SW 1271 (cell line): ENCODE measurements at regions not wholly inside any gene's neighbourhood (a gene's known extent, or its start where the extent isn't known, plus 50 kb on each side); places are given as distances from the start of the nearest gene placed in this dataset.
"Not testable (repeated sequence)": the region's sequence is repeated elsewhere in the genome, so short reads cannot be mapped to it uniquely, and the experiment has no call there.

Experiments used
- DNase-seq, 2 experiments: peaks; one replicate each; lab custom pipeline; 2025; lab: John Stamatoyannopoulos, UW

DNA sequence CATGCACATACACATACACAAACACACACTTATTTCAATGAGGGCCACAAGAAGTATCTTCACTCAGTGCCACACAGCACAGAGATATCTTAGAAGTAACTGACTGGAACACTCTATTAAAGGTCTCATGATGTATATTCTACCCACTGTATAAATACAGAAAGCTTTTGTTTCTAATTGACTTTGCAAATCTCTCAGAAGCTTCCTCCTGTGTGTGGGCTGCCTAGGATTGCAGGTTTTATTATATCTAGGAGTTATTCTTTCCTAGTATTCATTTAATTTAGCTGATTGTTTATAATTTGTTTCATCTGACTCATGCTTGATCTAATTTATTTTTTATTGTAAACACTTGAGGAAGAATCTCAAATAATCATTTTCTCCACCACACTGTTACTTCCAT lies 262.4 kb upstream of the ACTBL2 start:
- no peak for DNase-seq

DNA sequence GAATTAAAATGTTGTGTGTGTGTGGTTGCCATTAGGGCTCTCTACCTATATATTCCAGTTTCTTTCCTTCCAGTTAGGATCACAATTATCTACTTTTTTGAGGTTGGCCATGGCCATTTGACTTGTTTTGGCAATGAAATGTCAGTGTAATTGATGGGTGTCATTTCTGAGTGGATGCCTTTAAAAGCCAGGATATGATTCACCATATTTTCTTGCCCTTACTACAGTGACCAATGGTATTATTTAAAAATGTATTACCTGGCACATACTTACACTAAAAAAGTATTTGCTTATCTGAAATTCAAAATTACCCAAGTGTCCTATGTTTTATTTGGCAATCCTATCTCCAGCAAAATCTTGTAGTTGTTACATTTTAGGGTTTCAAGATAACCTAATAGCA lies 258.7 kb upstream of the ACTBL2 start:
- DNase-seq, result no peak

GRCh38 chr5:57738787-57739186 lies 256.2 kb upstream of the ACTBL2 start:
- DNase-seq, result no peak

DNA sequence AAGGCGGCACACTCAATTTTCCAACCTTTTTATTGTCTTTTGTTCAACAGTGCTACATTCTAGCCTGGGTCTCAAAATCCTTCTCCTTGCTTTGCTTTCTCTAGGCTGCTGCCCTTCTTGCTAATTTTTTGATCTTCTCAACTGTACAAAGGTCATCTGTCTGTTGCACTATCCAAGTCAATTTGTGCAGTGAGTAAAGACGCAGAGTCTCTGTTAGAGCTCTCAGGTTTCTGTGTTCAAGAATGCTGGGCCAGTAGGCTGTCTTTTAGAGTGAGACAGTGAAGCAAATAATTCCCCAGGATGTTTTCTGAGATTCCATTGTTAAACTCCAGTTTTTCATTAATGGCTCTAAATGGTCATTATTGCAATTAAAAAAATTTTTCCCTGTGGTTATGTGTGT lies 255.7 kb upstream of the ACTBL2 start:
- no peak for DNase-seq

- no peak for DNase-seq
Observed at GRCh38 chr5:57736716-57737115, 254.1 kb upstream of the ACTBL2 start.

DNA sequence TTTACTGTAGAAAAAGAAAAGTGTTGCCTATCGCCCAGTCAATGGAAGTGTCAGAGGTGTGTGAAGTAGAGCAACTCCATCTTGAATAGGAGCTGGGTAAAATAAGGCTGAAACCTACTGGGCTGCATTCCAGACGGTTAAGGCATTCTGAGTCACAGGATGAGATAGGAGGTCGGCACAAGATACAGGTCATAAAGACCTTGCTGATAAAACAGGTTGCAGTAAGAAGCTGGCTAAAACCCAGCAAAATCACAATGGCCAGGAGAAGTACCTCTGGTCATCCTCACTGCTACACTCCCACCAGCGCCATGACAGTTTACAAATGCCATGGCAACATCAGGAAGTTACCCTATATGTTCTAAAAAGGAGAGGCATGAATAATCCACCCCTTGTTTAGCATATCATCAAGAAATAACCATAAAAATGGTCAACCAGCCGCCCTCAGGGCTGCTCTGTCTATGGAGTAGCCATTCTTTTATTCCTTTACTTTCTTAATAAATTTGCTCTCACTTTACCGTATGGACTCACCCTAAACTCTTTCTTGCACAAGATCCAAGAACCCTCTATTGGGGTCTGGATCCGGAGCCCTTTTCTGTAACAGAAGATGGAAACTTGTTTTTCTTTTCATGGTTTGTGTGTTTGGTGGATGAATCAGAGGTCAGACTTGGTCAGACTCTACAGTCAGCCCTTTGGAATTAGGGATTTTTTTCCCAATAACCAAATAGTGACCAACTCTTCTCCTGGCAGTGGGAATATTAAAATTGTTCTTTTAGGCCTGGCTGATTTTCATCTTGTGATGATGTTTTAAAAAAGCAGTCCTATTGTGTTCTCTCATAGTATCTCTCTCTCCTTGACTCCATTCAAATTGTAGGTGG lies 252.9 kb upstream of the ACTBL2 start:
- DNase-seq, result peak; percentile 19 to 82

GRCh38 chr5:57734296-57734695 lies 251.7 kb upstream of the ACTBL2 start:
- no peak for DNase-seq

DNA sequence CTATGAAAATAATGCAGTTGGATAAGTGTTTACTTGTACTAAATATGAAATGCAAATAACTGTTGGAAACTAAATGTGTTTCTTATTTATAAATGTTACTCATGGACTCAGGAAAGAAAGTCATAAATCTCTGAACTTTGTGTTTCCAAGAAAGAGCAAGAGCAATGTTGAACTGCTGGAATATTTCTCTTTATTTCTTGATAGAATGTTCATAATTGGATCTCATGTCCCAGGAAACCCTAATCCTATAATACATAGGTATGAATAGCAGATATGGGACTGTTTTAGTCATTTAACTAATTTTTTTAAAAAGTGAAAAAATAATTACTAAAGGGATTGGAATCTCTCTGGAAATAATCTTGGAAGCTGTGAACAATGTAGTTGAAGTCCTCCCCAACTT lies 245.0 kb upstream of the ACTBL2 start:
- no peak for DNase-seq

DNA sequence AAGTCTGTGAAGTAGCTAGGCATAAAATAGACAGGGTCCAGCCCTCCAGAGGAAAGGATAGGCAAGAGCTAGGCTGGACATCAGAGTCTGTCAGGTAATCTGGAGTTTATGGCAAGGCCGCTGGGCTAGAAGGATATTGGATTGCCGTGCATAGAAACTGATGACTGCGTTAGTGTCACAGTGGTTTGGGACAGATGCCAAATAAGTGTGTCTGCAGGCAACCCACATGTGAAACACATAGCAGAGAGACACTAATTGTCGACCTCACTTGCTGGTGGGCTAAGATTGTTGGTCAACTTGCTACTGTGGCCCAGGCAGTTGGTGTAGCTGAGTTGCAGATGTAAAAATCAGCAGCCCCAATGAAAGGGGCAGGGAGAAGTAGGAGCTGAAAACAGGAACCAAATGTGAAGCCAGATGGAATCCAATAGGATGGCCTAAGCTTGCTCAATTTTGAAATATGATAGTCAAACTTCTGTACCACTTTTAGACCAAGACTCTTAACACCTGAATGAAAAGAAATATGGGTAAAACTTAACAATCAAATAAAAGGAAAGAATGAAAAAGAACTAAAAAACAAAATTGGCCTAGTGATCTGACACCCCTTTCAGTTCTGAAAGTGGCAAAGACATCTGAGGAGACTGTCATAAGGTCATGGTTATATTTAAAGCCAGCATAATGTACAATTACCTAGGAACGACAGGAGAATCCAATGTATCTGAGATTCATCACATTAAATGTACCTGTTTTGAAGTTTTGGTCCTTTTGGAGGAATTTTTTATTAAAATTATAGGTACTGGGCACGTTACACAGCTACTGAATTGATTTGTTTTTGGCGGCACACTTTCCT lies 243.3 kb upstream of the ACTBL2 start:
- DNase-seq, result no peak

- no peak for DNase-seq
Observed at GRCh38 chr5:57724836-57725235, 242.2 kb upstream of the ACTBL2 start.

DNA sequence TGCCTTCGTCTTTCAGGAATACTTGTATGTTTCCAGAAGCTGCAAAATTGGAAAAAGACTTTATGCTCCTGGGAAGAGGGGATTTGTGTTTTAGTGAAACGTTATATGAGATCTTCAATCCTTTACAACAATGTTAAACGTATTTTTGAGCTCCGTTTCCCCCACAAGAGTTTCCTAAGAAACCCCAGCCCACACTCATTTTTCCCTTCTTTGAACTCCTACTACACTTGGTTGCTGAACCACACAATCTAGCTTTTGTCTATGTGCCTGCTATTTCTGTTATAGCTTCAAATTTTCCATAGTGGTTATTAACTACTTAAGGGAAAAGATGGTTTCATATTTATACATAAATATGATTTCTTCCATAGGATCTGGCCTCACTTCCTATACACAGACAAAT lies 238.6 kb upstream of the ACTBL2 start:
- DNase-seq, result no peak

DNA sequence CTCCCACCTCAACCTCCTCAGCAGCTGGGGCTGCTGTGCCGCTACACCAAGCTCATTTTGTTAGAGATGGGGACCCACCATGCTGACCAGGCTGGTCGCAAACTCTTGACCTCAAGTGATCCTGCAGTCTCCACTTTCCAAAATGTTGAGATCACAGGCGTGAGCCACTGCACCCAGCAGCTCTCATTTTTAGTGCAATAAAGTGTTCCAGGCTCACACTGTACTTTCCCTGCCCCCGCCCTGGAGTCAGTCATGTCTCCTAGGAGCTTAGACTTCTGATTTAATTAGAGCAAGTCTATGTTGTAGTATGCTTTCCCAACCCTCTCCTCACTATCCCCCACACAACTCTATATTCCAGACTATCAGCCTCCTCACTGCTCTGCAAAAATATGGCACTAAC lies 238.0 kb upstream of the ACTBL2 start:
- DNase-seq, result no peak

DNA sequence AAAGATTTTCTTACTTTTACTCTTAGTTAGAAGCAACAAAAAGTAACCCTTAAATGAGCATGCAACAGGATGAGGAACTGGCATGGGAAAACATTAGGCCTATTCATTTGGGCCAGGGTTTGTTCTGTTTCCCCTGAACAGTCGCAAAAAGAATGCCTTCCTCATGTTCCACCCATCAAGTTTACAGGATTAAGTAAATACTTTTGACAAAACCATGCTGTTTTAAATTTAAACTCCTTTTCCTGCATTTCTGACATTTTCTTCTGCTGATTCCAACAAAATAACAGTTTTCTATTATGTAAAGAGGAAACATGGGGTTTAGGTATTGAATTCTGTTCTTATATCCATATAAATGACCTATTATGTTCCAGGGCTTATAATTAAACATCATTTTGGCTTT lies 236.6 kb upstream of the ACTBL2 start:
- no peak for DNase-seq

- DNase-seq, result no peak
Observed at GRCh38 chr5:57718155-57718554, 235.5 kb upstream of the ACTBL2 start.

DNA sequence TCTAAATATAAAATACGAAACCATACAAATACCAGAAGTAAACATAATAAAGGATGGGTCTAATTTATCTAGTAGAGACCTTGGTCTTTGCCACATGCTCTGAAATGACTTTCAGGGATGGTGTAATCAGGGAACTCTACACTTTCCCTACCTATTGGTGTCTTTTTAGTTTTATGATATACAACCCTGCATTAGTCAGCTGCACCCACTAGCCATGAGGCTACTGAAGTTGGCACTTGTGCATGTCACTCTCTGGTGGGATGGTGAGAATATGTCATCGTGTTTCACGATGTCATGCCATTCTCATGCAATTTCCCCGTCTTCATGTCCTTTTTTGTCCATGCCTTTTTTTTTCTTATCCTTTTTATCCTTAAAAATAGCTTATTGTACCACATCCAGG lies 234.9 kb upstream of the ACTBL2 start:
- no peak for DNase-seq

DNA sequence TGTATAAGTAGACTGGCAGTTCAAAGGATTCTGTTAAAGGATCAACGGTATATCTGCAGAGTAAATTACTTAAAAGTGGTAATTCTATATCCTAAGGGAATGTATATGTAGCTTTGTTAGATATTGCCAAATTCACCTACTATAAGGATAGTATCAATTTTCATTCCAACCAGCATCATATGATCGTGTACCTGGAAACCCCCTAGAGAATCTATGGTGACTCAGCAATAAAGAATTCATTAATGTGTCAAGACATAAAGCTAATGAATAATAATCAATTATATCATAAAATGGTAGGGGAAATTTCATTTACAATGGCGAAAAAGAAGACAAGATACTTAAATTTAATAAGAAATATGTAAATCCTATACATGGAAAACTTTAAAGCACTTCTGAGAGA lies 234.1 kb upstream of the ACTBL2 start:
- DNase-seq, result no peak

- no peak for DNase-seq
Observed at GRCh38 chr5:57715296-57715695, 232.7 kb upstream of the ACTBL2 start.

GRCh38 chr5:57713535-57713934 lies 230.9 kb upstream of the ACTBL2 start:
- DNase-seq, result not testable (repeated sequence)

DNA sequence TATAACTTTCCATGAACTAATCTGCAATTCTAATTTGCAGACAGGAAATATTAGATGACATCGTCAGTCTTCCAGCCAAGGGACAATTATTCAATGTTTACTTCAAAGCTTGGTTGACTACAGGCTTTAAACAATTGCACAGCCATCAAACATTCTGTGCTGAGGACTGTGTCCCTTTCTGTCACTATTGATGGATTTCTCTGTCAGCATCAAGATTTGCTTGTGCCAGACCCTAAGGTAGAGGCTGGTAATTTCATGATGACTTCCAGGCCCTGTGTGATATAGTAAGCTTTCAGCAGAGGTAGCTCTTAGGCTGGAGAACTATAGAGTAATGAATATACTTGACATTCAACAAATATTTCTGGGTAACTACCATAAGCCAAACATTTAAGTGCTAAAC lies 229.3 kb upstream of the ACTBL2 start:
- no peak for DNase-seq

- no peak for DNase-seq
Observed at GRCh38 chr5:57711471-57711870, 228.9 kb upstream of the ACTBL2 start.

GRCh38 chr5:57710126-57710525 lies 227.5 kb upstream of the ACTBL2 start:
- no peak for DNase-seq

GRCh38 chr5:57705769-57706168 lies 223.2 kb upstream of the ACTBL2 start:
- no peak for DNase-seq

- DNase-seq, result no peak
Observed at GRCh38 chr5:57703721-57704120, 221.1 kb upstream of the ACTBL2 start.
